MM.1S (cell line): ENCODE measurements at regions not wholly inside any gene's neighbourhood (a gene's known extent, or its start where the extent isn't known, plus 50 kb on each side); places are given as distances from the start of the nearest gene placed in this dataset.

Experiments
- DNase-seq: peaks from one replicate; pipeline ENCODE4 v3.0.0-alpha.2; 2015
- H2AFZ ChIP-seq: fragments of 300-600 bp; sonication (generic); 2 replicates; pipeline ENCODE4 v1.6.0; 2016; ENCODE audit warnings: antibody characterized with exemption, low read length
- H3F3A ChIP-seq: fragments of 300-600 bp; sonication (generic); 2 replicates; pipeline ENCODE4 v1.6.1; 2016; ENCODE audit warnings: mild to moderate bottlenecking, antibody characterized with exemption, low read length, moderate library complexity, mixed read lengths; ENCODE audit not compliant: insufficient read depth
- H3K27ac ChIP-seq: fragments of 300-600 bp; sonication (generic); 2 replicates; pipeline ENCODE4 v1.5.1; 2016; ENCODE audit warnings: mild to moderate bottlenecking, low read length
- H3K27me3 ChIP-seq: fragments of 300-600 bp; sonication (generic); replicated peaks from 2 replicates; pipeline ENCODE4 v1.6.0; 2016; ENCODE audit warnings: low read length; ENCODE audit not compliant: insufficient read depth
- H3K36me3 ChIP-seq: fragments of 300-600 bp; sonication (generic); replicated peaks from 2 replicates; pipeline ENCODE4 v1.6.1; 2016; ENCODE audit warnings: mild to moderate bottlenecking, low read length, mixed read lengths; ENCODE audit not compliant: insufficient read depth
- H3K4me1 ChIP-seq: fragments of 300-600 bp; sonication (generic); 2 replicates; pipeline ENCODE4 v1.6.1; 2016; ENCODE audit warnings: low read length, mixed read lengths
- H3K4me2 ChIP-seq: fragments of 300-600 bp; sonication (generic); 2 replicates; pipeline ENCODE4 v1.6.0; 2016; ENCODE audit warnings: low read depth, low read length
- H3K4me3 ChIP-seq: fragments of 300-600 bp; sonication (generic); 2 replicates; pipeline ENCODE4 v1.5.1; 2016; ENCODE audit warnings: low read length, mixed read lengths
- H3K79me2 ChIP-seq: fragments of 300-600 bp; sonication (generic); 2 replicates; pipeline ENCODE4 v1.6.1; 2016; ENCODE audit warnings: mixed run types, low read length, mixed read lengths
- H3K9ac ChIP-seq: fragments of 300-600 bp; sonication (generic); 2 replicates; pipeline ENCODE4 v1.6.1; 2016; ENCODE audit warnings: low read length, mixed read lengths
- H3K9me2 ChIP-seq: fragments of 300-600 bp; sonication (generic); replicated peaks from 2 replicates; pipeline ENCODE4 v1.6.1; 2016; ENCODE audit warnings: mild to moderate bottlenecking, low read length, mixed read lengths; ENCODE audit not compliant: insufficient read depth
- H3K9me3 ChIP-seq: fragments of 300-600 bp; sonication (generic); replicated peaks from 2 replicates; pipeline ENCODE4 v1.6.1; 2016; ENCODE audit warnings: mild to moderate bottlenecking, low read length, mixed read lengths; ENCODE audit not compliant: insufficient read depth
- H4K20me1 ChIP-seq: fragments of 300-600 bp; sonication (generic); 2 replicates; pipeline ENCODE4 v1.6.1; 2016; ENCODE audit warnings: mild to moderate bottlenecking, low read length, moderate library complexity, mixed read lengths; ENCODE audit not compliant: insufficient read depth
- CTCF ChIP-seq: fragments of 300-600 bp; sonication (generic); IDR thresholded peaks from 2 replicates; pipeline ENCODE4 v1.5.1; 2016; ENCODE audit warnings: antibody characterized with exemption, low read length, mixed read lengths
- EZH2 ChIP-seq: fragments of 300-600 bp; sonication (generic); optimal IDR thresholded peaks from 2 replicates; pipeline ENCODE3; 2017; ENCODE audit warnings: low read depth, mild to moderate bottlenecking, antibody characterized with exemption, low read length, mixed read lengths
- EZH2phosphoT487 ChIP-seq: fragments of 300-600 bp; sonication (generic); IDR thresholded peaks from 2 replicates; pipeline ENCODE4 v1.6.1; 2018; ENCODE audit warnings: antibody characterized with exemption, low read length

- no peak overlapping the region for H3K9ac ChIP-seq
- H2AFZ ChIP-seq: no peak overlapping the region
- no peaks in the 10 kb centered on the region for H4K20me1 ChIP-seq
- H3F3A ChIP-seq: no peaks in the 10 kb centered on the region
- H3K9me2 ChIP-seq: no peaks in the 10 kb centered on the region
- H3K9me3 ChIP-seq: no peaks in the 10 kb centered on the region
- no peaks in the 10 kb centered on the region for H3K36me3 ChIP-seq
- no peak overlapping the region for H3K27ac ChIP-seq
- H3K4me3 ChIP-seq: no peak overlapping the region
- no peak for DNase-seq
- H3K4me2 ChIP-seq: no peak overlapping the region
- H3K79me2 ChIP-seq: no peaks in the 10 kb centered on the region
- H3K27me3 ChIP-seq: no peaks in the 10 kb centered on the region
- peaks cover 5% of the 10 kb centered on the region; the same call in 1 of the 2 replicates for H3K4me1 ChIP-seq
- TF ChIP-seq CTCF: no peak
- no peak for TF ChIP-seq EZH2
- TF ChIP-seq EZH2phosphoT487: no peak
Measured at GRCh38 chr21:28832715-28833061, 160.0 kb downstream of the LTN1 start.

GRCh38 chr21:28832013-28832714 is 160.5 kb downstream of the LTN1 start:
- Histone ChIP-seq H4K20me1 (no peaks in the 10 kb centered on the region), H3K27me3 (no peaks in the 10 kb centered on the region), H3K9me3 (no peaks in the 10 kb centered on the region), H3K79me2 (no peaks in the 10 kb centered on the region), H3K9me2 (no peaks in the 10 kb centered on the region), H2AFZ (no peak overlapping the region), H3K4me2 (no peak overlapping the region), H3K4me1 (peaks cover 5% of the 10 kb centered on the region; the same call in 1 of the 2 replicates), H3K27ac (no peak overlapping the region), H3K4me3 (no peak overlapping the region), H3K36me3 (no peaks in the 10 kb centered on the region), H3F3A (no peaks in the 10 kb centered on the region), H3K9ac (no peak overlapping the region)
- TF ChIP-seq CTCF (no peak), EZH2phosphoT487 (no peak), EZH2 (no peak)
- peak; percentile 30 for DNase-seq

- H4K20me1 ChIP-seq: no peaks in the 10 kb centered on the region
- no peaks in the 10 kb centered on the region for H3F3A ChIP-seq
- no peak overlapping the region for H3K4me3 ChIP-seq
- H3K27ac ChIP-seq: no peak overlapping the region
- no peak overlapping the region for H2AFZ ChIP-seq
- no peak overlapping the region for H3K4me2 ChIP-seq
- H3K9ac ChIP-seq: no peak overlapping the region
- H3K27me3 ChIP-seq: no peaks in the 10 kb centered on the region
- TF ChIP-seq EZH2: no peak
- TF ChIP-seq EZH2phosphoT487: no peak
- TF ChIP-seq CTCF: no peak
- H3K4me1 ChIP-seq: peaks cover 5% of the 10 kb centered on the region; the same call in 1 of the 2 replicates
- H3K36me3 ChIP-seq: no peaks in the 10 kb centered on the region
- H3K79me2 ChIP-seq: no peaks in the 10 kb centered on the region
- no peaks in the 10 kb centered on the region for H3K9me3 ChIP-seq
- DNase-seq: no peak
- no peaks in the 10 kb centered on the region for H3K9me2 ChIP-seq
Measured at GRCh38 chr21:28828981-28829380, 163.7 kb downstream of the LTN1 start.
